ENCODE measurements at regions not wholly inside any gene's neighbourhood (a gene's known extent, or its start where the extent isn't known, plus 50 kb on each side); places are given as distances from the start of the nearest gene placed in this dataset.
"Not testable (repeated sequence)": the region's sequence is repeated elsewhere in the genome, so short reads cannot be mapped to it uniquely, and the experiment has no call there.

GRCh38 chr12:62196146-62196545, 64.1 kb upstream of the USP15 start:
- H3K27ac ChIP-seq, result no peak overlapping the region
- TF ChIP-seq ZFX (IDR thresholded peaks at IDR 0.05), result no peak
- no peak for TF ChIP-seq CTCF (conservative IDR thresholded peaks at IDR 0.05)

GRCh38 chr12:62202861-62203260, 57.3 kb upstream of the USP15 start:
- H3K27ac ChIP-seq, result not testable (repeated sequence)

- H3K27ac ChIP-seq, result no peak overlapping the region
- TF ChIP-seq CTCF (conservative IDR thresholded peaks at IDR 0.05) (no peak), ZFX (IDR thresholded peaks at IDR 0.05) (no peak)
These were observed 54.9 kb upstream of the USP15 start for GRCh38 chr12:62205346-62205745.

GRCh38 chr12:62207248-62207647, 53.0 kb upstream of the USP15 start:
- no peak overlapping the region for H3K27ac ChIP-seq
- TF ChIP-seq ZFX (IDR thresholded peaks at IDR 0.05) (no peak), CTCF (conservative IDR thresholded peaks at IDR 0.05) (no peak)
